ENCODE measurements at regions not wholly inside any gene's neighbourhood (a gene's known extent, or its start where the extent isn't known, plus 50 kb on each side); places are given as distances from the start of the nearest gene placed in this dataset.

DNA sequence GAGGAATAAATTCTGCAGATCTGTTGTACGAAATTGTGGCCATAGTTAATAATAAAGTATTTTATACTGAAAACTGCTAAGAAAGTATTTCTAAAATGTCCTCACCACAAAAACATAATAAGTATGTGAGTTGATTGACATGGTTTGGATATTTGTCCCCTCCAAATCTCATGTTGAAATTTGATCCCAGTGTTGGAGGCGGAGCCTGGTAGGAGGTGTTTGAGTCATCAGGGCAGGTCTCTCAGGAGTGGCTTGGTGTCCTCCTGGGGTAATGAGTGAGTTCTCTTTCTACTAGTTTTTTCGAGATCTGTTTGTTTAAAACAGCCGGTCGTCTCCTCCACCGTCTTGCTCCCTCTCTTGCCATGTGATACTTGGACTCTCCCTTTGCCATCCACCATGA is 424.1 kb upstream of the KCNMB2 start:
- TF ChIP-seq, protein P1, sequence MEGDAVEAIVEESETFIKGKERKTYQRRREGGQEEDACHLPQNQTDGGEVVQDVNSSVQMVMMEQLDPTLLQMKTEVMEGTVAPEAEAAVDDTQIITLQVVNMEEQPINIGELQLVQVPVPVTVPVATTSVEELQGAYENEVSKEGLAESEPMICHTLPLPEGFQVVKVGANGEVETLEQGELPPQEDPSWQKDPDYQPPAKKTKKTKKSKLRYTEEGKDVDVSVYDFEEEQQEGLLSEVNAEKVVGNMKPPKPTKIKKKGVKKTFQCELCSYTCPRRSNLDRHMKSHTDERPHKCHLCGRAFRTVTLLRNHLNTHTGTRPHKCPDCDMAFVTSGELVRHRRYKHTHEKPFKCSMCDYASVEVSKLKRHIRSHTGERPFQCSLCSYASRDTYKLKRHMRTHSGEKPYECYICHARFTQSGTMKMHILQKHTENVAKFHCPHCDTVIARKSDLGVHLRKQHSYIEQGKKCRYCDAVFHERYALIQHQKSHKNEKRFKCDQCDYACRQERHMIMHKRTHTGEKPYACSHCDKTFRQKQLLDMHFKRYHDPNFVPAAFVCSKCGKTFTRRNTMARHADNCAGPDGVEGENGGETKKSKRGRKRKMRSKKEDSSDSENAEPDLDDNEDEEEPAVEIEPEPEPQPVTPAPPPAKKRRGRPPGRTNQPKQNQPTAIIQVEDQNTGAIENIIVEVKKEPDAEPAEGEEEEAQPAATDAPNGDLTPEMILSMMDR (IDR thresholded peaks at IDR 0.05) = no peak
- TF ChIP-seq GABPB1 (CRISPR knock-in tag; IDR thresholded peaks at IDR 0.05) (no peak), CREB1 (CRISPR knock-in tag; IDR thresholded peaks at IDR 0.05) (no peak), NFYB (CRISPR knock-in tag; conservative IDR thresholded peaks at IDR 0.05; ENCODE audit: low read depth) (no peak), ZNF232 (CRISPR knock-in tag; IDR thresholded peaks at IDR 0.05) (no peak), ATF1 (CRISPR knock-in tag; IDR thresholded peaks at IDR 0.05) (no peak), SP1 (CRISPR knock-in tag; conservative IDR thresholded peaks at IDR 0.05) (no peak), JUN (CRISPR knock-in tag; IDR thresholded peaks at IDR 0.05) (no peak), ZNF121 (CRISPR knock-in tag; IDR thresholded peaks at IDR 0.05) (no peak)
- TF ChIP-seq, protein P2, sequence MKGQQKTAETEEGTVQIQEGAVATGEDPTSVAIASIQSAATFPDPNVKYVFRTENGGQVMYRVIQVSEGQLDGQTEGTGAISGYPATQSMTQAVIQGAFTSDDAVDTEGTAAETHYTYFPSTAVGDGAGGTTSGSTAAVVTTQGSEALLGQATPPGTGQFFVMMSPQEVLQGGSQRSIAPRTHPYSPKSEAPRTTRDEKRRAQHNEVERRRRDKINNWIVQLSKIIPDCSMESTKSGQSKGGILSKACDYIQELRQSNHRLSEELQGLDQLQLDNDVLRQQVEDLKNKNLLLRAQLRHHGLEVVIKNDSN (CRISPR knock-in tag; IDR thresholded peaks at IDR 0.05) = no peak
- TF ChIP-seq, protein P3, sequence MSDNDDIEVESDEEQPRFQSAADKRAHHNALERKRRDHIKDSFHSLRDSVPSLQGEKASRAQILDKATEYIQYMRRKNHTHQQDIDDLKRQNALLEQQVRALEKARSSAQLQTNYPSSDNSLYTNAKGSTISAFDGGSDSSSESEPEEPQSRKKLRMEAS (CRISPR knock-in tag; IDR thresholded peaks at IDR 0.05) = no peak
- TF ChIP-seq, protein P4, sequence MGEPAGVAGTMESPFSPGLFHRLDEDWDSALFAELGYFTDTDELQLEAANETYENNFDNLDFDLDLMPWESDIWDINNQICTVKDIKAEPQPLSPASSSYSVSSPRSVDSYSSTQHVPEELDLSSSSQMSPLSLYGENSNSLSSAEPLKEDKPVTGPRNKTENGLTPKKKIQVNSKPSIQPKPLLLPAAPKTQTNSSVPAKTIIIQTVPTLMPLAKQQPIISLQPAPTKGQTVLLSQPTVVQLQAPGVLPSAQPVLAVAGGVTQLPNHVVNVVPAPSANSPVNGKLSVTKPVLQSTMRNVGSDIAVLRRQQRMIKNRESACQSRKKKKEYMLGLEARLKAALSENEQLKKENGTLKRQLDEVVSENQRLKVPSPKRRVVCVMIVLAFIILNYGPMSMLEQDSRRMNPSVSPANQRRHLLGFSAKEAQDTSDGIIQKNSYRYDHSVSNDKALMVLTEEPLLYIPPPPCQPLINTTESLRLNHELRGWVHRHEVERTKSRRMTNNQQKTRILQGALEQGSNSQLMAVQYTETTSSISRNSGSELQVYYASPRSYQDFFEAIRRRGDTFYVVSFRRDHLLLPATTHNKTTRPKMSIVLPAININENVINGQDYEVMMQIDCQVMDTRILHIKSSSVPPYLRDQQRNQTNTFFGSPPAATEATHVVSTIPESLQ (CRISPR knock-in tag; IDR thresholded peaks at IDR 0.05) = no peak
- TF ChIP-seq, protein P5, sequence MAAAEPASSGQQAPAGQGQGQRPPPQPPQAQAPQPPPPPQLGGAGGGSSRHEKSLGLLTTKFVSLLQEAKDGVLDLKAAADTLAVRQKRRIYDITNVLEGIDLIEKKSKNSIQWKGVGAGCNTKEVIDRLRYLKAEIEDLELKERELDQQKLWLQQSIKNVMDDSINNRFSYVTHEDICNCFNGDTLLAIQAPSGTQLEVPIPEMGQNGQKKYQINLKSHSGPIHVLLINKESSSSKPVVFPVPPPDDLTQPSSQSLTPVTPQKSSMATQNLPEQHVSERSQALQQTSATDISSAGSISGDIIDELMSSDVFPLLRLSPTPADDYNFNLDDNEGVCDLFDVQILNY (CRISPR knock-in tag; IDR thresholded peaks at IDR 0.05) = no peak
- TF ChIP-seq, protein P6, sequence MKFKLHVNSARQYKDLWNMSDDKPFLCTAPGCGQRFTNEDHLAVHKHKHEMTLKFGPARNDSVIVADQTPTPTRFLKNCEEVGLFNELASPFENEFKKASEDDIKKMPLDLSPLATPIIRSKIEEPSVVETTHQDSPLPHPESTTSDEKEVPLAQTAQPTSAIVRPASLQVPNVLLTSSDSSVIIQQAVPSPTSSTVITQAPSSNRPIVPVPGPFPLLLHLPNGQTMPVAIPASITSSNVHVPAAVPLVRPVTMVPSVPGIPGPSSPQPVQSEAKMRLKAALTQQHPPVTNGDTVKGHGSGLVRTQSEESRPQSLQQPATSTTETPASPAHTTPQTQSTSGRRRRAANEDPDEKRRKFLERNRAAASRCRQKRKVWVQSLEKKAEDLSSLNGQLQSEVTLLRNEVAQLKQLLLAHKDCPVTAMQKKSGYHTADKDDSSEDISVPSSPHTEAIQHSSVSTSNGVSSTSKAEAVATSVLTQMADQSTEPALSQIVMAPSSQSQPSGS (CRISPR knock-in tag; IDR thresholded peaks at IDR 0.05; ENCODE audit: borderline replicate concordance, low read depth) = no peak
